Ishikawa (cell line): ENCODE measurements at regions not wholly inside any gene's neighbourhood (a gene's known extent, or its start where the extent isn't known, plus 50 kb on each side); places are given as distances from the start of the nearest gene placed in this dataset.

ENCODE experiments used
- CEBPB ChIP-seq: IDR thresholded peaks from 2 replicates; pipeline ENCODE4 v1.6.1; 2012
- CREB1 ChIP-seq: IDR thresholded peaks from 2 replicates; pipeline ENCODE4 v1.6.1; 2012; ENCODE audit warnings: low read depth
- EGR1 ChIP-seq: IDR thresholded peaks from 2 replicates; pipeline ENCODE4 v1.6.1; 2012
- EP300 ChIP-seq: IDR thresholded peaks from 2 replicates; pipeline ENCODE4 v1.6.1; 2012; ENCODE audit warnings: borderline replicate concordance
- FOXM1 ChIP-seq: IDR thresholded peaks from 2 replicates; pipeline ENCODE4 v1.6.1; 2012; ENCODE audit warnings: low read depth, borderline replicate concordance
- NFIC ChIP-seq: IDR thresholded peaks from 2 replicates; pipeline ENCODE4 v1.6.1; 2012
- RAD21 ChIP-seq: IDR thresholded peaks from 2 replicates; pipeline ENCODE4 v1.6.1; 2012; ENCODE audit warnings: low read depth
- TAF1 ChIP-seq: IDR thresholded peaks from 2 replicates; pipeline ENCODE4 v1.6.1; 2012; ENCODE audit warnings: low read depth, mild to moderate bottlenecking
- TCF12 ChIP-seq: IDR thresholded peaks from 2 replicates; pipeline ENCODE4 v1.6.1; 2012; ENCODE audit warnings: low read depth
- TEAD4 ChIP-seq: IDR thresholded peaks from 2 replicates; pipeline ENCODE4 v1.6.1; 2012
- YY1 ChIP-seq: IDR thresholded peaks from 2 replicates; pipeline ENCODE4 v1.6.1; 2012; ENCODE audit warnings: low read depth
- ZBTB7A ChIP-seq: IDR thresholded peaks from 2 replicates; pipeline ENCODE4 v1.6.1; 2012; ENCODE audit warnings: low read depth
- TF ChIP-seq, protein P1 (sequence below): IDR thresholded peaks from 2 replicates; pipeline ENCODE4 v1.6.1; 2012; ENCODE audit warnings: low read depth, mild to moderate bottlenecking
- TF ChIP-seq, protein P2 (sequence below): IDR thresholded peaks from 2 replicates; pipeline ENCODE4 v1.6.1; 2012
- TF ChIP-seq, protein P3 (sequence below): IDR thresholded peaks from 2 replicates; pipeline ENCODE4 v1.6.1; 2012

DNA sequence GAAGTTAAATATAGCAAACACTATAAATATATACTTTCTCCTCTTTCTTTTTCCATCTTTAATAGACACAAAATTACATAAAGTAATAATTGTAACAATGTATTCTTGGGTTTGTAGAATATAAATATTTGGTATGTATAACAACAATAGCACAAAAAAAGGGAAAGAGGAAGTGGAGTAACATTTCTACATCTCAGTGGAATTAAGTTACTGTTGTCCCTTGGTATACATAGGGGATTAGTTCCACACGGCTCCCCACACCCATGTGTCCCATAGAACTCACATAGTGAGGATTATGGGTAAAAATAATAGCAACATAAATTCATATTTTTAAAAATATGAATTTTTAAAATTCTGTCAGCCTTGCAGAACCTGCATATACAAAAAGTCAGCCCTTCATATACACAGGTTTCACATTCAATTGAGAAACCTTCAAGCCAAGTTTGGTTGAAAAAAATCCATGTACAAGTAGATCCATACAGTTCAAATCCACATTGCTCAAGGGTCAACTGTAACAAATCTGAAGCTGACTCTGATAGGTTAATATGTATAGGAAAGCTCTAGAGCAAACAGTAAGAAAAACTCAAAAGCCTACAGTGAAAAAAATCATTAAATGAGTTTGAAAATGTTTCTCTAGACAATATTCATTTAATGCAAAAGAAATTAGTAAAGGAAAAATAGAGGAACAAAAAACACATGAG is 92.4 kb downstream of the HYCC1 start:
- TF ChIP-seq, protein P1, sequence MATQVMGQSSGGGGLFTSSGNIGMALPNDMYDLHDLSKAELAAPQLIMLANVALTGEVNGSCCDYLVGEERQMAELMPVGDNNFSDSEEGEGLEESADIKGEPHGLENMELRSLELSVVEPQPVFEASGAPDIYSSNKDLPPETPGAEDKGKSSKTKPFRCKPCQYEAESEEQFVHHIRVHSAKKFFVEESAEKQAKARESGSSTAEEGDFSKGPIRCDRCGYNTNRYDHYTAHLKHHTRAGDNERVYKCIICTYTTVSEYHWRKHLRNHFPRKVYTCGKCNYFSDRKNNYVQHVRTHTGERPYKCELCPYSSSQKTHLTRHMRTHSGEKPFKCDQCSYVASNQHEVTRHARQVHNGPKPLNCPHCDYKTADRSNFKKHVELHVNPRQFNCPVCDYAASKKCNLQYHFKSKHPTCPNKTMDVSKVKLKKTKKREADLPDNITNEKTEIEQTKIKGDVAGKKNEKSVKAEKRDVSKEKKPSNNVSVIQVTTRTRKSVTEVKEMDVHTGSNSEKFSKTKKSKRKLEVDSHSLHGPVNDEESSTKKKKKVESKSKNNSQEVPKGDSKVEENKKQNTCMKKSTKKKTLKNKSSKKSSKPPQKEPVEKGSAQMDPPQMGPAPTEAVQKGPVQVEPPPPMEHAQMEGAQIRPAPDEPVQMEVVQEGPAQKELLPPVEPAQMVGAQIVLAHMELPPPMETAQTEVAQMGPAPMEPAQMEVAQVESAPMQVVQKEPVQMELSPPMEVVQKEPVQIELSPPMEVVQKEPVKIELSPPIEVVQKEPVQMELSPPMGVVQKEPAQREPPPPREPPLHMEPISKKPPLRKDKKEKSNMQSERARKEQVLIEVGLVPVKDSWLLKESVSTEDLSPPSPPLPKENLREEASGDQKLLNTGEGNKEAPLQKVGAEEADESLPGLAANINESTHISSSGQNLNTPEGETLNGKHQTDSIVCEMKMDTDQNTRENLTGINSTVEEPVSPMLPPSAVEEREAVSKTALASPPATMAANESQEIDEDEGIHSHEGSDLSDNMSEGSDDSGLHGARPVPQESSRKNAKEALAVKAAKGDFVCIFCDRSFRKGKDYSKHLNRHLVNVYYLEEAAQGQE, result no peak
- TF ChIP-seq, protein P2, sequence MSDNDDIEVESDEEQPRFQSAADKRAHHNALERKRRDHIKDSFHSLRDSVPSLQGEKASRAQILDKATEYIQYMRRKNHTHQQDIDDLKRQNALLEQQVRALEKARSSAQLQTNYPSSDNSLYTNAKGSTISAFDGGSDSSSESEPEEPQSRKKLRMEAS, result no peak
- TF ChIP-seq EGR1 (no peak), TCF12 (no peak), CEBPB (no peak), RAD21 (no peak), YY1 (no peak), TAF1 (no peak), CREB1 (no peak), FOXM1 (no peak), EP300 (no peak), TEAD4 (no peak)
- TF ChIP-seq, protein P3, sequence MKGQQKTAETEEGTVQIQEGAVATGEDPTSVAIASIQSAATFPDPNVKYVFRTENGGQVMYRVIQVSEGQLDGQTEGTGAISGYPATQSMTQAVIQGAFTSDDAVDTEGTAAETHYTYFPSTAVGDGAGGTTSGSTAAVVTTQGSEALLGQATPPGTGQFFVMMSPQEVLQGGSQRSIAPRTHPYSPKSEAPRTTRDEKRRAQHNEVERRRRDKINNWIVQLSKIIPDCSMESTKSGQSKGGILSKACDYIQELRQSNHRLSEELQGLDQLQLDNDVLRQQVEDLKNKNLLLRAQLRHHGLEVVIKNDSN, result no peak

DNA sequence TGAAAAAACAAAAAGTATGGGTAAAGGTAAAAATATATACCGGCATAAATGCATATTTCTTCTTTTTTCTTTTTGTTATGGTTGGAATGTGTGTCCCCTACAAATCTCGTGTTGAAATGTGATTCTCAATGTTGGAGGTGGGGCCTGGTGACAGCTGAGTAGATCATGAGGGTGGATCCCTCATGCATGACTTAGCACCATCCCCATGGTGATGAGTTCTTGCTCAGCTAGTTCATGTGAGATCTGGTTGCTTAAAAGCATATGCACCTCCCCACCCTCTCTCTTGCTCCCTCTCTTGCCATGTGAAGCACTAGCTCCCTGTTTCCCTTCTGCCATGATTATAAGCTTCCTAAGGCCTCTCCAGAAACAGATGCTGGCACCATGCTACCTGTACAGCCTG is 93.3 kb downstream of the HYCC1 start:
- TF ChIP-seq TCF12 (no peak), ZBTB7A (no peak), RAD21 (no peak)
- TF ChIP-seq, protein P1, result no peak

DNA sequence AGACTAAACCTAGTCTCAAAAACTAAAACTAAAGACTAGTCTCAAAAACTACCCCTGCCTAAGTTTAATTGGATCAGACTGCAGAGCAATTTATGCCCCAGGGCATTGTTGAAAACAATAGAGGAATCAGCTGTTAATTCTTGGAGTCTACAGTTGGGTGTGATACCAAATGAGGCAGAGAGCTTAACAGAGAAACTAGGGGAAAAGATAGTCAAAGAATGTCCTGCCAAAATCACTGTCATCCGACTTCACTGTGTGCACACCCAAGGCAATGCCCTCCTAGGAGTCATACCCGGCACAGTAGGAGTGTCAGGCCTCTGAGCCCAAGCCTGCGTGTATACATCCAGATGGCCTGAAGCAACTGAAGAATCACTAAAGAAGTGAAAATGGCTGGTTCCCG is 90.5 kb upstream of the TOMM7 start:
- TF ChIP-seq FOXM1 (no peak), YY1 (no peak), CREB1 (no peak), CEBPB (no peak), TEAD4 (no peak), NFIC (no peak), RAD21 (no peak), ZBTB7A (no peak), EGR1 (no peak), EP300 (no peak), TAF1 (no peak), TCF12 (no peak)
- TF ChIP-seq, protein P2, result no peak
- TF ChIP-seq, protein P3, result no peak
- TF ChIP-seq, protein P1, result no peak

DNA sequence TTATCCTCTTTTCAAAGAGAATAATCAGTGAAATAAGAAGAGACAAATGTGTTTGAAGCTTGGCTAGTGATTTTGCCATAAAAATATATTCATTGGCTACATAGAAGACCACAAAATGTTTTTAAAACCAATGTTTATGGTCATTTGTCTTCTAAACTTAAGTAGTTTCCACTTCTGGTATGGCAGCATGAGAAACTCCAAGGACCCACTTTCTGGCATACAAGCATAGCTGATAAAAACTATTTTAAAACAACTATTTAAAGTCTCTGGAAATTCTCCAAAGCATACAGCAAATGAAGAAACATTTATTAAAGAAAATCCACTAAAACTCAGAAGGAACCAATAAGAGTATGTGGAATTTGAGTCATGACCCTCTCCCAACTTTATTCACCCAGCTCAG is 89.2 kb upstream of the TOMM7 start:
- no peak for TF ChIP-seq TEAD4
- no peak for TF ChIP-seq TCF12
- no peak for TF ChIP-seq EP300
- no peak for TF ChIP-seq FOXM1
- no peak for TF ChIP-seq YY1
- TF ChIP-seq, protein P3, result no peak
- no peak for TF ChIP-seq EGR1
- no peak for TF ChIP-seq CEBPB
- TF ChIP-seq NFIC, result no peak
- TF ChIP-seq, protein P2, result no peak
- TF ChIP-seq TAF1, result no peak
- TF ChIP-seq ZBTB7A, result no peak
- TF ChIP-seq, protein P1, result no peak
- TF ChIP-seq CREB1, result no peak
- TF ChIP-seq RAD21, result no peak
